Choroid plexus epithelial cell (primary cell): ENCODE measurements at regions not wholly inside any gene's neighbourhood (a gene's known extent, or its start where the extent isn't known, plus 50 kb on each side); places are given as distances from the start of the nearest gene placed in this dataset.
A peak's percentile ranks its signal among the peaks of the same experiment; 100 is the strongest.

Source experiments
- DNase-seq: peaks from one replicate; pipeline ENCODE4 v3.0.0-alpha.2; 2010; ENCODE audit warnings: low read depth
- H3K4me3 ChIP-seq: 2 replicates; pipeline ENCODE4 v1.5.1; 2011; ENCODE audit warnings: low read depth, mild to moderate bottlenecking, control low read depth, low read length, moderate library complexity
- TF ChIP-seq, protein P1 (sequence below): conservative IDR thresholded peaks from 2 replicates; pipeline ENCODE4 v1.5.1; 2011; ENCODE audit warnings: low read depth, mild to moderate bottlenecking, control low read depth, inconsistent platforms, low read length, moderate library complexity

DNA sequence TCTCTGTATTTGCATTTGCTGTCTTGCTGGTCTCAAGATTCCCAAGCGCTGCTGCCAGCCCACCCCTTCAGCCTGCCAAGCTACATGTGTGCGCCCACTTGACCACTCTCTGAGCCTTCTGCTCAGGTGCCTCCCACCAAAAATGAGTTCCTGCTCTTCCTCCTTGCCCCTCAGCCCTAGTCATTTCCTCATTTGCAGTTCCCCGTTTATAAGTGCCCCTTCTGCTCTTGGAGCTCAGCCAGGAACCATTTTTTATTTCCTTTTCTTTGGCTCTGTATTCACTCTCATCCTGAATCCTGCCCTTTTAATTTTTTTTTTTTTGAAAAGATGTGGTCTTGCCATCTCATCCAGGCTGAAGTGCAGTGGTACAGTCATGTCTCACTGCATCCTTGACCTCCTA is 406.0 kb upstream of the AMELY start:
- H3K4me3 ChIP-seq: no peak overlapping the region
- TF ChIP-seq, protein P1, sequence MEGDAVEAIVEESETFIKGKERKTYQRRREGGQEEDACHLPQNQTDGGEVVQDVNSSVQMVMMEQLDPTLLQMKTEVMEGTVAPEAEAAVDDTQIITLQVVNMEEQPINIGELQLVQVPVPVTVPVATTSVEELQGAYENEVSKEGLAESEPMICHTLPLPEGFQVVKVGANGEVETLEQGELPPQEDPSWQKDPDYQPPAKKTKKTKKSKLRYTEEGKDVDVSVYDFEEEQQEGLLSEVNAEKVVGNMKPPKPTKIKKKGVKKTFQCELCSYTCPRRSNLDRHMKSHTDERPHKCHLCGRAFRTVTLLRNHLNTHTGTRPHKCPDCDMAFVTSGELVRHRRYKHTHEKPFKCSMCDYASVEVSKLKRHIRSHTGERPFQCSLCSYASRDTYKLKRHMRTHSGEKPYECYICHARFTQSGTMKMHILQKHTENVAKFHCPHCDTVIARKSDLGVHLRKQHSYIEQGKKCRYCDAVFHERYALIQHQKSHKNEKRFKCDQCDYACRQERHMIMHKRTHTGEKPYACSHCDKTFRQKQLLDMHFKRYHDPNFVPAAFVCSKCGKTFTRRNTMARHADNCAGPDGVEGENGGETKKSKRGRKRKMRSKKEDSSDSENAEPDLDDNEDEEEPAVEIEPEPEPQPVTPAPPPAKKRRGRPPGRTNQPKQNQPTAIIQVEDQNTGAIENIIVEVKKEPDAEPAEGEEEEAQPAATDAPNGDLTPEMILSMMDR: no peak
- no peak for DNase-seq

DNA sequence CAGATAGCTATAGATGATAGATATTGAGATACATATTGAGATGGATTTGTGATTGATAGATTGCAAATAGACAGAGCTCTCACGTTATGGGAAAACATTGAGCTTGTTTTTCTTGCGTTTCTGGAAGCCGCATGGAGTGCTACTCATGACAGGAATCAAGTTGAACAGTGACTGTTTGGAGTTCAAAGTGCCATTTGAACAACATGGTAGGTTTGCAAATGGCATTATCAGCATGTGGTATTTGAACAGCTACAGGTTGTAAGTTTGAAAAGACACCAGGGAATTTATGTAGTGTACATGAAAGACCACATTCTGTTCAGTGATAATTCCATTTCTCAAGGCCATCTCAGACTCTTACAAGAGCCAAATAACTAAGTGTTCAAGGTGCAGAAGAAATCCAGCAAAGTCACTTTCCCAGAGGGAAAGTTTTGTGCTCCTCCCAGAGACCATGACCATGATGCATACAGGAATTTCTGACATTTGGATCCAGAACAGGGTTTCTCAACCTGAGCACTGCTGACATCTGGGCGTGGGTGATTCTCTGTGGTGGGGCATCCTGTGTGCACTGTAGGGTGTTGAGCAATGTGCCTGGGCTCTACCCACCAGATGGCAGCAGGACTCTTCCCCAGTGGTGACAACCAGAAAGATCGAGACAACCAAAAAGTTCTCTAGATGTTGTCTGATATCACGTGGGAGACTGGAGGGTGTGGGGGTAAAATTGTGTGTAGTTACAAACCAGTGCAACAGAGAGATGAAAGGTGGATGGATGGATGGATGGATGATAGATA is 399.1 kb upstream of the AMELY start:
- TF ChIP-seq, protein P1: no peak
- no peak overlapping the region for H3K4me3 ChIP-seq
- peak; percentile 29 for DNase-seq

DNA sequence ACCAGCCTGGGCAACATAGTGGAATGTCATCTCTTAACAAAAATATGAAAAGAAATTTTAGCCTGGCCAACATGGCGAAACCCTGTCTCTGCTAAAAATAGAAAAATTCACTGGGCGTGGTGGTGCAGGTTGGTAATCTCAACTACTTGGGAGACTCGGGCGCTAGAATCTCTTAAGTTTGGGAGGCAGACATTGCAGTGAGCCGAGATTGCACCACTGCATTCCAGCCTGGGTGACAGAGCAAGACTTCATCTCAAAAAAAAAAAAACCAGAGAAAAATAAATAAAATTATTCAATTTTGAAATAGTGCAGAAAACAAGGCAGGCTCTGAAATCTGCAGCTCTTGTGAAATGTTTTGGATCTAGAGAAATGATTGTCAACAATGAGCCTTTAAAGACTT is 397.3 kb upstream of the AMELY start:
- TF ChIP-seq, protein P1: no peak
- no peak overlapping the region for H3K4me3 ChIP-seq
- DNase-seq: peak; percentile 33

DNA sequence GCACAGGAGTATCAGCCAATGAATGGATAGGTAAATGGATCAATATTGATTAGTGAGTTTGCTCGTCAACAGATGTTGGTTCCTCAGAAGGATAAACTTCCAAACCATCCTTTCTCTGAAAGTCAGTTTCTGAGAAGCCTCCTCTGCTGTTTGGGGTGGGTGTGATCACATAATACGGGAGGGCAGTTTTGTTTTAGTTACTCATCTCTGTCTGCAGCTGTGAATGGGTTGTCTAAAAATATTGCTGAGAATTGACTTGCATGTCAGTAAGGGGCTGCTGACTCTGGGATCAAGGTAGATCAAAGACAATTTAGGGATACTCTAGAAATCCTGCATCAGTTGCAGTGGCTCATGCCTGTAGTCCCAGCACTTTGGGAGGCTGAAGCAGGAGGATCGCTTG is 390.8 kb upstream of the AMELY start:
- no peak for DNase-seq
- H3K4me3 ChIP-seq: no peak overlapping the region
- TF ChIP-seq, protein P1: no peak

DNA sequence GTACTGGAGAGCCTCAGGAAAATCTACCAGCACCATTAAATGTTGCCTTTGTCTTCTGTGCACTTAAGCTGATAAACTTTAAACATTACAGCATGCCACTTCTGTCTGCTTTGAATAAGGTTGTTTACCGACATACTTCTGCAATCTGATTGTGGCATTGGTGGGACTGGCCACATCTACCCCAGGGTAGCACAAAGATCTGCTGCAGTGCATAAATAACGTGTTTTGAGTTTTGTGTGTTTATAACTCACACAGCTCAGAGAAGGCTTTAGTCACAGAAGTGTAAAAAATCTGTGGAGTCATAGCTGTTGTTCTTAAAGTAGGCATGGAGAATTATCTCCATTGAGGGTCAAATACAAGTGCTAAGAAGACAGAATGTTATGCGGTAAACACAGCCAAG is 388.4 kb upstream of the AMELY start:
- TF ChIP-seq, protein P1: no peak
- no peak overlapping the region for H3K4me3 ChIP-seq
- no peak for DNase-seq

DNA sequence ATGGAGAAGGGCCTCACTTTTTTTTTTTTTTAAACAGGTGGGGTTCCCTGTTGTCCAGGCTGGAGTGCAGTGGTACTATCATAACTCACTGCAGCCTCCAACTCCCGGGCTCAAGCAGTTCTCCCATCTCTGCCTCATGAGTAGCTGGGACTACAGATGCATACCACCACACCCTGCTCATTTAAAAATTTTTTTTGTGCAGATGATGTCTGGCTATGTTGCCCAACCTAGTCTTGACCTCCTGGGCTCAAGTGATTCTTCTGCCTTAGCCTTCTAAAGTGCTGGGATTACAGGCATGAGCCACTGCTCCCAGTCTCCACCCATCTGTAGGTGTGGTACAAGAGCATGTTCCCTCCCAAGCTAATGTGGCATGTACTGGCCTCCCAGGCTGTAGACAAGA is 380.6 kb upstream of the AMELY start:
- H3K4me3 ChIP-seq: no peak overlapping the region
- TF ChIP-seq, protein P1: no peak
- DNase-seq: no peak
